ENCODE measurements at regions not wholly inside any gene's neighbourhood (a gene's known extent, or its start where the extent isn't known, plus 50 kb on each side); places are given as distances from the start of the nearest gene placed in this dataset.

DNA sequence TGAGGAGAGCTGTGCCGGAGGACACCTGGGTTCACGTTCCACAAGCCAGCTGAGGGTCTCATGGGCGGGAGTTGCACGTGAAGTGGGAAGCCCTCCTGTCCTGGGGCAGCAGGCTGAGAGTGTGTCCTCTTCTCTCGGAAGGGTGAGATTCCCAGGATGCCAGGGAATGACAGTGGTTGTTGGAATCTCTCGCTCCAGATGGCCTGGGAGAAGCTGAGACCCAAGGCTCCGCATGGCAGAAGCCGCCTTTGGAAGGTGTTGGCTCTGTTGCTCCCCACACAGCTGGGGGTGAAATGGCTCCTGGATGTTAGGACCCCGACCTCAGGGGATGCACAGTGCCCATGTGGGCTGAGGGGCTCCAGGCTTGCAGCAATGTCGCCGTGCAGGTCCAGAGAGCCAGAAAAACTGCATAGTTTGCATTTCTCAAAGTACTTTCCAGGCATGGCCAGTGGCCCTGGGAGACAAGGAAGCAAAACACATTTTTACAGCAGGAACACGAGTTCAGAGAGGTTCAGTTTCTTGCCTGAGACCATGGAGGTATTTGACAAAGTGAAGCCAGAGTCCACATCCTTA is 153.4 kb downstream of the TMEM18 start:
- peak; percentile 68 for DNase-seq (ENCODE audit: low spot score)

DNA sequence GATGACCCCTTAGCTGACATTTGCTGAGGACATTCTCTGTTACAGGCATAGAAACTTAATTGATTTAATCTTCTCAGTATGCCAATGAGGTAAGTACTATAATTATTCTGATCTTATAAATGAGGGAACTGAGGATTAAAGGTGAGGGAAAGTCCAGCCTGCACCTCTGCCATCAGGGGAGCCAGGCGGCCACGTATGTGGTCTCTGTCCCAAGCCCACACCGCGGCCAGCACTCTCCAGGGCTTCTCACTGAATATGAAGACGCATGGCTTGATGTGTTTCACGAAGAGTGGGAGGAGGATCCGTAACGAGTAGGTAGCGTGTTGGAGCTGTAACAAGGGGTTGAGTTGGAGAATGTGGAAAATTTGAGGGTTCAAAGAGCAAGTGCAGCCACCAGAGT is 154.4 kb downstream of the TMEM18 start:
- intact Hi-C loops (cut with DNase I) = no loop called here
- DNase-seq (ENCODE audit: low spot score) = peak; percentile 45

More for the DNA sequence above, 153.4 kb downstream of the TMEM18 start:
- intact Hi-C loops (cut with DNase I) = no loop called here

DNA sequence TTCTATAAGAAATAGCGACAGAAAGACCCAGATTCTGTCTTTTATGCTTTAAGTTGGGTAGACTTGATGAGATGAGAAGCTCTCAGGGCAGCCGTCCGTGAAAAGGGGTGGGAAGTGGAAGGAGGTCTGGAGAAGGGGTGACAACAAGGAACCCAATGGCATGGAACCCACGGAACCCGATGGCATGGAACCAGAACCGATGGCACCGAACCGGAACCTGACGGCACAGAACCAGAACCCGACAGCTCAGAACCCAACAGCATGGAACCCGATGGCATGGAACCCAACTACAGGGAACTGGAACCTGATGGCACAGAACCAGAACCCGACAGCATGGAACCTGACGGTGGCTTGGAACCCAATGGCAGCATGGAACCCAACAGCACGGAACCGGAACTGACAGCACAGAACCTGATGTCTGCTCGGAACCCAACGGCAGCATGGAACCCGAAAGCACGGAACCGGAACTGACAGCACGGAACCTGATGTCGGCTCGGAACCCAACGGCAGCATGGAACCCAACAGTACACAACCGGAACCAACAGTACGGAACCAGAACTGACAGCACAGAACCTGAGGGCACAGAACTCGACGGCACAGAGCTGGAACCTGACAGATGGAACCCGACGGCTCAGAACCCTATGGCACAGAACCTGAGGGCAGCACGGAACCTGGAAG is 155.2 kb downstream of the TMEM18 start:
- intact Hi-C loops (cut with DNase I) = no loop called here
- peak; percentile 66 for DNase-seq (ENCODE audit: low spot score)

DNA sequence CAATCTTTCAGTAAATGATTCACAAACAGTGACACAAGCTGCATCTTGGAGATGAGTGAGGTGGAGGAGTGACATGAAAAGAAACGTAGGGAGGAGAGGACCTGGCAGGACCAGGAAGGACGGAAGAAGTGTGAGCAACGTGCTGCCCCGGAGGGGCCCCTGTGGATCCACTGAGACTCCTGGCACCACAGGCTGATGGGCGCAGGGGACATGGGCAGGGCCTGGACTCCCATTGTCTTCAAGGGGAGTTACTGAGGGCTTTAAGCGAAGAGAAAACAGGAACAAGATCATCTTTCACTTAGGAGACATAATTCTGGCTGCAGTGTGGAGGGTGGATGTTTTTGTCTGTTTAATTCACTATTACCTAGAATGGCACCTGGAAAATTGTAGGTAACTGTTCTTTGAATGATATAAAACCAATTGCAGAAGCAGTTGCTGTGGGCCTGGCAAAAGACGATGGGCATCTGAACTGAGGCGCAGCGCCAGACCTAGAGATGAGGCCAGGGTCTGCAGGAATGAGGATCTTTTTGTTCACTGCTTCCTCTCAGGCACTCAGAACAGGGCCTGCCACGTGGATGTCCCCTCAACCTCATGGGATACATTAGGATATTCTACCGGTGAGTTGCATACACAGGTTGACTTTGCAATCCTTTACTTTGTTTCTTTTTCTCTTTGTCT is 156.4 kb downstream of the TMEM18 start:
- intact Hi-C loops (cut with DNase I) = no loop called here
- peak; percentile 50 for DNase-seq (ENCODE audit: low spot score)

DNA sequence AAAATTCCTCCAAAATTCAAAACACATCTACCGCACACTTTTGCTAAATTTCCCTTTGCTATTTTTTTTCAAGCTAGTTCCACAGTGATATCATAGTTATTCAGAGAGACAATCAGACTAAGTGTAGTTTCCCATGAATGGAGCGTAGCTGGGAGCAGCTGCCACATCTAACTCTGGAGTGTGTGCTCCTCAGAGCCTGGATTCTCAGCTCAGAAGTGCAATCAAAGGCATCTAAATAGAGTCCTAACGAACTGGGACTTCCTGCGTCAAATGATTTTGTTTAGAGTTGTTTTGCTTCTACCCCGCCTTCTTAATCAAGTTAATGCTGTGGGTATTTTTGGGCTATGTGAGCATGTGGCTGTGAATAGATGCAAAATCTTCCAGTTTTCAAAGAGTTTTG is 160.3 kb downstream of the TMEM18 start:
- intact Hi-C loops (cut with DNase I) = no loop called here
- no peak for DNase-seq (ENCODE audit: low spot score)

DNA sequence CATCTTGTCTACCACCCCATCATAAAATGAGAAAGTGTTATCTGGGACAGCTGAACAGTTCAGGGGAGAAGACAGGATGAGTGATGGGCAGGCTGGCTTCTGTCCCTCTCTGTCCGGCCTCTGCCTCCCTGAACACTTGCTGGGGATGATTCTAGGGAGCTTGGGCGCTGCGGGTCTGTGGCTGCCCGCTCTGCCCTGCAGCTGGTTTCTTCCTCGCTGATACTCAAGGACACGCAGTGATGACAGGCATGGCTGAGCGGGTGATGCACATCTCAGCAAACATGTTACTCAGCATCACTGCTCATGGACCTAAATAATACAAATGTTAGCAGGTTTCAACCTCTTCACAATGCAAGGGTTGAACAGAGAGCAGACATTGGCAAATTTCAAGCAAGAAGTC is 161.1 kb downstream of the TMEM18 start:
- intact Hi-C loops (cut with DNase I) = no loop called here
- DNase-seq (ENCODE audit: low spot score) = peak; percentile 52

DNA sequence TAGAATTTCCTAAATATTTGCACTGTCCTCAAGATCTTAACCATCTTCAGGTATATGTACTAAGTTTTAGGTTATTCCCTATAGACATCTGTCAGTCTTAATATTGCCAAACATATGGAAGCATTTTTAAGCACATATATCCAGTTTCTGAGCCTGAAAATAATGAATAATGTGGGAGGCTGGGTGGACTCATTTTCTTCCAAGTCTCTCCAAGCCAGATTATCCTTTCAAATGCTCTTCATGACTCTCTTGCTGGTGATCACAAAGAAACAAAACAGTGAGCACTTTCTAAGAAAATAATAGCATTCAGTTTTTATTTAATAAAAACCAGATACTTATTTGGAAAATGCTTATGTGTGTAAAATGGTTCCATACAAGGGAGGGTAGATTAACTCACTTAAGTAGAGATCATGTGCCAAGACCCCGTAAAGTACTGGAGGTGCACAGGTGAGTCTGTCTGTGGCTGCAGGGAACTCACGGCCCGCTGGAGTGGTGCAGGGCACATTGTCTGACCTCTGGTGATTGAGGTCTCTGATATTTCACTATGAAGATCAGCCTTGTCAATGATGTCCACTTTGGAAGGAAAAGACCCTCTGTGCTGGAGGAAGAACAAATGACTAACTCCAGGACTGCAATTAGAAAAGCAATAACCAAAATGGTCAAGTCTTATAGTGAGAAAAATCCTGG is 161.6 kb downstream of the TMEM18 start:
- DNase-seq (ENCODE audit: low spot score) = no peak
- intact Hi-C loops (cut with DNase I) = no loop called here

DNA sequence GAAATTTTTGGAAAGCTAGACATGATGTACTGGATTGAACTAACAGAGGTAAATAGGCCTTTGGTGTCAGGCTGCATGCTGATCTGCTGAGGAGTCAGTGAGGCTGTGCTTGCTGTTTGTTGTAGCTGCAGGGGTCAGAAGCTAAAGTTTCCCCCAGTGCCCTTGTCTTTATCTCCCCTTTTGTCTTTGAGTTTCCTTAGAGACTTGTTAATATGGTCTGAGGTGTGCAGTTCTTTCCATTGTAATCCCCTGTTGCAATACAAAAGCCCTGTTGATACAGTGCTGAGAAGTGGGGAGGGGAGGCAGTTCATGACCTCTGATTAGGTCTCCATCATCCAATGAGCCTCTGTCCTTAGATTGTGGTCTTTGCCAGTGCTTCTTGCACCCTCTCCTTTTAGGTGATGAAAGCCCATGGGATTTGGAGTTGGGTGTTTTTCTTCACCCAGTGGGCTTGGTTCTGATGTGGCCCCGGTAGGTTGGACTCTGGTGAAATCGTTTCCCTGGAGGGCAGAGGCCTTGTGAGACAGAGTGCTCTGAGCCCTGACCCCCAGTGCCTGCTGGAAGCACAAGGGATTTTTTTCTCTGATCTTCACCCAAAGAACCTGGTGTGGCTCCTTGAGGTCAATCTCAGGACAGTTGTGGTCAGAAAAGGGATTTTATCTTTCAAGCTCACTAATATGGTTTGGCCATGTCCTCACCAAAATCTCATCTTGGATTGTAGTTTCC is 163.1 kb downstream of the TMEM18 start:
- intact Hi-C loops (cut with DNase I) = no loop called here
- DNase-seq (ENCODE audit: low spot score) = no peak

DNA sequence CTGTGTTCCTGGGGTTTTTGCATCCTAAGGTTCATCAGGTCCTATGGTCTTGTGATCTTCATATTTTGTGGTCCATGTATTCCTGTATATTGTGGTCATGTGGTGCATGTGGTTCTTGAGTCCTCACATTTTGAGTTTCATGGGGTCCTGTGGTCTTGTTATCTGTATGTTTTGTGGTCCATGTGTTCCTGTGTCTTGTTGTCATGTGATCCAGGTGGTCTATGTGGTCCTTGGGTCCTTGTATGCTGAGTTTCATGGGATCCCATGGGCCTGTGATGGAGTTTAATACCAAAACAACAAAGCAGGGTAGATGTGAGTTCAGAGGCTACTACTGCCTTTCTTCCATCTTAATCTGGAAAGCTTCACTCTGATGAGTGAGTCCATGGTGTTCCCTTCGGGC is 166.4 kb downstream of the TMEM18 start:
- DNase-seq (ENCODE audit: low spot score) = no peak
- intact Hi-C loops (cut with DNase I) = no loop called here

DNA sequence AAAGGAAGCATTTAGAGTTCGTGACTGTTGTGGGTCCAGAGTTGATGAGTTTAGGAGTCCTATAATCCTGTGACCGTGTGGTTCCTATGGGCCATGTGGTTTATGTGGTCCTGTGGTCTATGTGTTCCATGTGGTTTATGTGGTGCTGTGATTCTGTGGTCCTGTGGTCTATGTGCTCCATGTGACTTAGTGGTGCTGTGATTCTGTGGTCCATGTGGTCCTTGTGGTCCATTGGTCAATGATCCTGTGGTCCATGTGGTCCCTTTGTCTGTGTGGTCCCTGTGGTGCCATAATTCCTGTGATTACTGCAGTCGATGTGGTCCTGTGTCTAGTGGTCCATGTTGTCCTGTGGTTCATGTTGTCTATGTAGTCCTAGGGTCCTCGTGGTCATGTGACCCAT is 167.3 kb downstream of the TMEM18 start:
- intact Hi-C loops (cut with DNase I) = no loop called here
- DNase-seq (ENCODE audit: low spot score) = no peak

DNA sequence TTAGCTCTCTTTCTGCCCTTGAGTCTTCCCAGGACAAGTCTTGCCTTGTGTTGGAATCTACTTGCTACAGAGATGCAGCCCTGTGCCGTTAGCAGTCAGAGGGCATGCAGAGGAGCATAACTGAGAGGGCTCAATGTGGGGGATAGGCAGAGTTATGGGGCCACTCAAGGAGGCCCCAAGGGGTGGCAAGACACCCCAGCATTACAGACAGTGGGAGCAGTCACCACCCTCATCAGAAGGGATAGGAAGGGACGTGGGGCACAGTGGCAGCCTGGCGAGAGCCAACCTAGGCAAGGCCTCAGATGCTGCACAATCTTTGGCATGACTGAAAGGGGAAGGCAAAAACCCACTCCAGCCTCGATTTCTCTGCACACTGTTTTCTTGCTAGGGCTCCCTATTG is 169.1 kb downstream of the TMEM18 start:
- intact Hi-C loops (cut with DNase I) = no loop called here
- peak; percentile 66 for DNase-seq (ENCODE audit: low spot score)

DNA sequence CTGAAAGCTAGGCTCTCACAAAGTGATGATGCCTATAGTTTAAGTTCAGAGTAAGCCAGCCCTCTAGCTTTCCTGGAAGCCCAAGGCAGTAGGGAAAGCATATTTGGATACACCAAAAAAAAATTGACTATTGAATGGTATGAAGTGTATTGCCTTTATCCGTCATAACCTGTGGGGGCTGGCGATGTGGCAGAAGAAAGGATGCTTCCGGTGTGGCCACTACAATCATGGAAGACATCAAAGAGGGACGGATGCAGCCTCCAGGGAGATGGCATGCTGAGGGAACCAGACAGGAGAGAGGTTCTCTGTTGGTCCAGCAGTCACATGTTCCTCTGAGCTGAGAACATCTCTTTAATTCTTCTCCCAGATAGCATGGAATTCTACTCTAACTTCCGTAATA is 170.3 kb downstream of the TMEM18 start:
- intact Hi-C loops (cut with DNase I) = no loop called here

DNA sequence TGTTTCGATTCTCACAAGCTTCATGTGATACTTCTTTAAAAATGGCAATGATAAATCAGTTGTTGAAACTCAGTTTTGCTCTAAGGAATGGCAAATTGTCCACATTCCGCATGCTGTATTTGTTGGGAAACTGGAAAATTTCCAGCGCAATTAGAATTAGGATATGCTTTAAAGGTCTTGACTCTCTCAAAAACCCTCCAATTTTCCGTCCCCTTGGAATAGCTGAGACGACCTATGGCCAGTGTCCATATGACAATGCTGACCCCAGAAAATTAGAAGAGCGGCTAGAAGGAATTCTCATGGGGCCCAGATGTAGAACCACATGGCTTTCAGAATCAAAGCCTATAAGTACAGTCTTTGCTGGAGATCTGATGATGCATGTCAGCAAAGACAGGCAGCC is 170.8 kb downstream of the TMEM18 start:
- no peak for DNase-seq (ENCODE audit: low spot score)
- intact Hi-C loops (cut with DNase I) = no loop called here

More for the DNA sequence above, 170.3 kb downstream of the TMEM18 start:
- DNase-seq (ENCODE audit: low spot score) = no peak

DNA sequence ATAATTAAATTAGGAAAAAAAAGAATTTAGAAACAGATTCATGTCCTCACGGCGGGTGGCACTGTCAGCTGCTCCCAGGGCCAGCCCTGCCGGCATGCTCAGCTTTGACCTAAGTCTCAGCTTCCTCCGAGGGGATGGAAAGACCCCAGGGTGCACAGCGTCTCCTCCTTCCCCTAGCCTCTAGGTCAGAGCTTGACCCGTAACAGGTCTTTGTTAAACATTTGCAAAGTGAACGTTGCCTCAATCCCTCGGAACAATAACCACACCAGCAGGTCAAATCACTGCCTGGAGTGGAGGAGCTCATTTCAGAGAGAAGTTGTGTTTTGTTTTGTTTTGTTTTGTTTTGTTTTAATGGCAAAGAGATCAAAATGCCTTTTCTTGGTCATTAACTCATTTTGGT is 171.3 kb downstream of the TMEM18 start:
- intact Hi-C loops (cut with DNase I) = no loop called here
- DNase-seq (ENCODE audit: low spot score) = peak; percentile 71

DNA sequence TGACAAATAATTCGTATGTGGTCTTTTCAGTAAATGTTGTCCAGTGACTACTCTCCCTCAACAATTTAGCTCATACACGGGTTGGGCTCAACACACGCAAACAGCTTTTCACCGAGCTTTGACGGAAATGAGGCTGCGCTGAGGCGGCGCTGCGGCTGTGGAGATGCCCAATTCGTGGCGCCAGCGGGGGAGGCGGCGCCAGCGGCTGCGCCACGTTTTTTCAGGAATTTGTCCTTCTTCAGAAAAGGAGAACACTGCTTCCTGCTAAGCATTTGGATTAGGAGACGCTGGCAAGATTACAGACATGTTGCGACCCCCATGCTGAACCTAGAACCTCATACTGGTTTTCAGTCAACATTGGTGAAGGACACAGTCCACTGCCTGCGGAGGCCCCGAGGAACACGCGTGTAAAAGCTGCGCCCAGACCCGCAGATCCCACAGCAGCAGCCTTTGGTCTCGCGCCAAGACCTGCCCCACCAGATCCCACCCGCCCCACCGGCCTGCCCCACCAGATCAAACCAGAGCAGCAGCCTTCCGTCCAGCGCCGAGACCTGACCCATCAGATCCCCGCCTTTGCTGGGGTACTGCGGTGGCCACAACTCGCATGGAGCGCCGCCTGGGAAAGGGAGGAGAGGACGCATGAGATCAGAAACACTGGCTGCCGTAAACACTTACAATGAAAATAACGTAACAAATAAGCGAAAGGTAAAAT is 173.8 kb downstream of the TMEM18 start:
- intact Hi-C loops (cut with DNase I) = no loop called here
- peak; percentile 78 for DNase-seq (ENCODE audit: low spot score)

DNA sequence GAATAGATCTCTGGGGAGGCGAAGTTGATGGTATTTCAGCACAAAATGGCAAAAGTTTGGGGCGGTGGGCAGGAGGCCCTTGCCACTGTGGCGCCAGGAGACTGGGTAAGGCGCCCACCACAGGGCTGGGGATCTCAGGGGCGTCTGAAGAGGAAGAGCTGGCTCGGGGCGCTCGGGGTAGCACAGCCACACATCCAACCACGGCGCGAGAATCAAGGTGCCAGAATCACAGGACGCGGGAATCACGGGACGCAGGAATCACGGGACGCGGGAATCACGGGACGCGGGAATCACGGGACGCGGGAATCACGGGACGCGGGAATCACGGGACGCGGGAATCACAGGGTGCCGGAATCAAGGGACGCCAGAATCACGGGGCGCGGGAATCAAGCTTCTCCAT is 174.4 kb downstream of the TMEM18 start:
- DNase-seq (ENCODE audit: low spot score) = peak; percentile 62
- intact Hi-C loops (cut with DNase I) = no loop called here

DNA sequence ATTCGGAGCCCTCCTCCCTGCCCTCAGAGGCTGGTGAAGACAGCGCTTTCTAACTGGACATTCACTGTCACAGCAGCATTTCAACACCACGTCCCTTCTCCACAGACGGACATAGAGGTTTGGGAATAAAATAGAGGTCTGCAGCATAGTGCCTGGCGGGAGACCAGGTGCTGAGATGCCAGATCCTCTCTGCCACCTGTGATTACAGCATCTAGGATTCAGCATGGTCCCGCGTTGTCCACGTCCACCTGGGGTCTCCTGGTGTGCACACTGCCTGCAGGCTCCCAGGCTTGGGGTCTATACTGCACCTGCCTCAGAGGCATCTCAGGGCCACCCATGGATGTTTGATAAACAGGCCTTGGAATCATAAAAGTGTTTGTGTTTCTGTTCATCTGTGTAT is 175.5 kb downstream of the TMEM18 start:
- no peak for DNase-seq (ENCODE audit: low spot score)
- intact Hi-C loops (cut with DNase I) = no loop called here

DNA sequence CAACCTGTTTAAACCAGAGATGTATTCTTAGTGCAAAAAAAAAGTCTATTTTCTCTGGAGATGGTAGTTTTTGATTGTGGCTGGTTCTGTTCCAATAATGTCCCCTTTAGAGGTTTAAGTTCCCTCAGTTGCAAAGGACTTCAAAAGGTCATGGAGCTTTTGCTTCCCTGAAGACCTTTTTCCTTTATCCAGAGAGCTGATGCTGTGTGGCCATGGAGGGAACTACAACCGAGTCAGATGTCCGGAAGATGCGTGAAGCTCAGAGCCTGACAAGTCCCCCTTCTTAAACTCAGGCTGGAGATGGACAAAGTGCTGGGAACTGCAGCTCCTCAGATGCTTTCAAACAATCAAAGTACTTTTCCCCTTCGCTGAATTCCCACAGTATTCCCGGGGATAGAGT is 176.1 kb downstream of the TMEM18 start:
- intact Hi-C loops (cut with DNase I) = no loop called here
- no peak for DNase-seq (ENCODE audit: low spot score)

DNA sequence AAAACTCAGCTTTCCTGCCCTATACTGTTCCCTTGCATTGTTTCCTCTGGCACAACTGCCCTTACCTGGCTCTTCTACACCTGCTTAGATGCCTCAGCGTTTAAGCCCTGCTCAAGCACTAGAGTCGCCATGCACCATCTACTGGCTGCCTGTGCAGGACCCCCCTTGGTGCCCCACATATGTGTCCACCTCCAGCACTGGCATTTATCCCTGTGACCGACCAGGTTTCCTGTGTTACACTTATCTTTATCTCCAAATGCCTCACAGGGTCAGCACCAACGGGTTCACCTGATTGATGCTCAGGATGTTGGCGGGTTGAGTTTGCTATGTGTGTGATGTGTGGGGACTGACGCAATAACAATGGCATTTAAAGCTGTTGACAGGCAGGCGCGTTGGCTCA is 177.5 kb downstream of the TMEM18 start:
- intact Hi-C loops (cut with DNase I) = no loop called here
- DNase-seq (ENCODE audit: low spot score) = no peak

Measured in posterior vena cava (tissue), 2 donors.